Stimulated activated CD4-positive, alpha-beta T cell treated with anti-CD3 and anti-CD28 coated beads, TNF-alpha, amount 100 ng/mL, for 1 hour (primary cell): ENCODE measurements at regions not wholly inside any gene's neighbourhood (a gene's known extent, or its start where the extent isn't known, plus 50 kb on each side); places are given as distances from the start of the nearest gene placed in this dataset.

ENCODE experiments used
- DNase-seq, 3 donors: peaks; one replicate each; pipeline ENCODE4 v3.0.0-alpha.2; 2020; ENCODE audit warnings: low read depth in 3 of 3, low spot score in 1 of 3

DNA sequence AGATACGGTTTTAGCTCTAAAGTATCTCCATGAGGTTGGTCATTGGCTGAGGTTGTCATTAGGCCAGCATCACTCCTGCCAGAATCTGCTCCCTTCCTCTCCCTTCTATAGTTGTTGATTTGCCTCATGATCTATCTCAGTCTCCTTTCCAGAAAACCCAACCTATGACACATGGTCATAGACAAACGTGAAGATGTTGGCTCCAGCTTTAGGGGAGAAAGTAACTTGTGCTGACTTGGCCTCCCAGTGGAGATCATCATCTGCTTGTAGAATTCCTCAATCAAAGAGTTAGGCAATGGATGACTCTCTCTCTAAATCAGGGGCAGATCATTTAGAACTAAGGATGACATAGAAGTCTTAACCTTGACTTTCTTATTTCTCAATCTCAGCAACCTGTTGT lies 894.4 kb downstream of the TTLL7 start:
- no peak for DNase-seq

GRCh38 chr1:83103341-83103740 lies 895.6 kb downstream of the TTLL7 start:
- DNase-seq: no peak

- no peak for DNase-seq
Measured at GRCh38 chr1:83102630-83103071, 896.3 kb downstream of the TTLL7 start.

GRCh38 chr1:83101406-83101805 lies 897.5 kb downstream of the TTLL7 start:
- DNase-seq: no peak

DNA sequence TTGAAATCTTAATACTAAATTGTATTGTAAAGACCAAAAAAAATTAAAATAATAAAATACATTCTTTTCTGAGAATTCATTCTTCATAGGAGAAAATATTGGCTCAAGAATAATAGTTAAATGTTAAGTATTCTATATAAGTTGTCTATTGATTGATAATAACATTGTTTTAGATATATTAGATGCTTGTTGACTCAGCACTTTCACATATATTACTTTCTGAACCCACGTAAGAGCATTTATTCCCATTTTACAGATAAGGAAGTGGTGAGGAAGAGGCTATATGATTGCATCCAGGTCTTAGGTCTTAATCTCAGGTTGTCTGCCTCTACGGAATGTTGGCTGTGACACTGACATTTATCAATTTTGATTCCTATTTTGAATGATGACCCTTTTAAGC lies 898.8 kb downstream of the TTLL7 start:
- no peak for DNase-seq

GRCh38 chr1:83098791-83099190 lies 900.1 kb downstream of the TTLL7 start:
- no peak for DNase-seq

GRCh38 chr1:83098131-83098530 lies 900.8 kb downstream of the TTLL7 start:
- no peak for DNase-seq

- DNase-seq: no peak
Measured at GRCh38 chr1:83097715-83098114, 901.2 kb downstream of the TTLL7 start.

GRCh38 chr1:83095570-83095969 lies 903.4 kb downstream of the TTLL7 start:
- DNase-seq: no peak

GRCh38 chr1:83090195-83090594 lies 908.7 kb downstream of the TTLL7 start:
- no peak for DNase-seq

GRCh38 chr1:83087851-83088250 lies 911.1 kb downstream of the TTLL7 start:
- DNase-seq: no peak

DNA sequence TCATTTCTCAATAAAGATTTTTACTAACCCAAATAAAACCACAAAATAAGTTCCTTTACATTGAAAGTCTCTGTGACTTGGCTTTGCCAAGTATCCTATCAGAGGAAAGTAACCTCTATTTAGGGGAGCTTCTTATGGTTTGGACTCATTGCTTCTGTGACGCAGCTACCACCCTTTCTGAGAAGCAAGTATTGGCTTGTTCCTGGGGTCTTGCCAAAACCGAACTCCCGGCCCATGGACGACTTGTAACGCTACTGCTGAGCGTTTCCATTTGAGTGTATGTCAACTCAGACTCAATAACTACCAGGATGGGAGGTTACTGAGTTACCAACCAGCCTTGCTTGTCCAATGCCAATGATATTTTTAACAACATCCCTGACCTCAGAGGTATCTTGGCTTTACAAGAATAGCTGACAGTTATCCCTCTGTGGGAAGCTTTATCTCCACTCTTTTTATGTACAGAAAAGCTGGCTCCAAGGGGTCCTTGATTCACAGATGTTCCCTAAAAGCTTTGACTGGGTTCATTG lies 911.9 kb downstream of the TTLL7 start:
- no peak for DNase-seq

GRCh38 chr1:83086346-83086745 lies 912.6 kb downstream of the TTLL7 start:
- no peak for DNase-seq

GRCh38 chr1:83083589-83084224 lies 915.2 kb downstream of the TTLL7 start:
- no peak for DNase-seq

GRCh38 chr1:83077411-83077810 lies 921.5 kb downstream of the TTLL7 start:
- no peak for DNase-seq

- DNase-seq: no peak
Measured at GRCh38 chr1:83075107-83075506, 923.8 kb downstream of the TTLL7 start.

DNA sequence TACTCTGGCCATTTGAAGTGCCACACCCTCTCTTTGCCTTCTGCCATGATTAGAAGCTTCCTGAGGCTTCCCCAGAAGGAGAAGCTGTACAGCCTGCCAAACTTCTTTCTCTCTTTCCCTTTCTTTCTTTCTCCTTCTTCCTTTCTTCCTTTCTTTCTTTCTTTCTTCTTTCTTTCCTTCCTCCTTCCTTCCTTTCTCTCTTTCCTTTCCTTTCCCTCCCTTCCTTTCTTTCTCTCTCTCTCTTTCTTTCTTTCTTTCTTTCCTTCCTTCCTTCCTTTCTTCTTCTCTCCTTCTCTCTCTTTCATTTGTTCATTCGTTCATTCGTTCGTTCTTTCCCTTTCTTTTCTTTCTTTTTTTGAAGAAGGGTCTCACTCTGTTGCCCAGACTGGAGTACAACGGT lies 931.0 kb downstream of the TTLL7 start:
- DNase-seq: no peak

DNA sequence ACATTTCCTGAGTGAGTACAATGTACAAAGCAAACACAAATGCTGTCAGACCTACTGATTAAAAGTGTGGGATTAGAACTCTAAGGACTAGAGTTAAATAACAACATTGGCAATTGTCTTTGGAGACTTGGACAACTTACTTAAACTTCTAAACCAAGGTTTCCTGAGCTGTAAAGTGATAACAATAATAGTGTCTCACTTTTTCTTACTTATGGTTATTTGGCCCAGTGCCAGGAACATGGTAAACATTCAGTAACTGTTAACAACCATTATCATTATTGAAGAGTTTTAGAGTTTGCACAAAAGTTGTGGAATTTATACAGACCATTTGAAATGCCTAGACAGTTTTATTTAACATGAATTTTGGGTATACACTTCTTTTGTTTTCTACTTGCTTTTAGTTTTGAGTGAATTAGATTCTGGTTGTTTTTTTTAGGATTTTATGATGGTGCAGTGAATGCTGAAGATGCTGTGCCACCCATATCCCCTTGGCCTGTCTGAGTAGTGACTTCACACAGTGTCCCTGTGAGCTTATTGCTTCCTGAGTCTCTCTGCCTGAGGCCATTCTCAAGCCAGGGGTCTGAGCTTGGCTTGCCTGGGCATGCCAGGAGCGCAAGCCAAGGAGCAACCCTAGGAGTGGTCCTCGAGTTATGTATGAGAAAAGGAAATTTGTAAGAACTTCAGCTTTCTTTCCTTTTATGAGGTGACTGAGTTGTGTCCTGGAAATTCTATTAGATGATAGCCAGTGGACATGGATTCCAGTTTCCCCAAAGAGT lies 932.8 kb downstream of the TTLL7 start:
- DNase-seq: no peak

DNA sequence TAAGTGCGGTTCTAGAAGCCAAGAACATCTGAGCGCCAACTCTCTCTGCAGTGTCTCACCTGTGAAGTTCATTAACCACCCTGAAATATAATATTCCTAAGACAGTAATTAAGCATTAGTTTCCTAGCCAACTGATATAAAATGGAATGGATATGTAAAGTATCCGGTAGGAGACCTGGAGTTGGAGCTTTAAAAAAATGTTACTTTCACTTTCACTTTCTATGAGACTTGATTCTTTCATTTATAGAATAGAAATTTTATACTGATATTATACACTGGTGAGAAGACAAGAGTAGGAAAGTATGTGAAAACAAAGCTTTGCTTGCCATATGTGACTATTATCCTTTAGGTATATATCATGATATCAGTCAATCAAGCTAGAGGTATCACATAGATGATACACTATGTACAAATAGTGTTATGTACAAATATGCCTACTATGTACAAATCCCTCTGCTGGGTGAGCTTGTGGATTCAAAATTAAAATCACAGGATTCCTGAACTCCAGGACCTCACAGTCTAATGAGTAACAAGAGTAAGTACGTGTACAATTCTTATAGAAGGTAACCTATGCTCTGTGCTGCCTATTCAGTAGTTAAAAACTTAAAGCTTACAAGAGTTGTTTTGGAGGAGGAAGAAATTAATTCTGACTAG lies 934.2 kb downstream of the TTLL7 start:
- no peak for DNase-seq

DNA sequence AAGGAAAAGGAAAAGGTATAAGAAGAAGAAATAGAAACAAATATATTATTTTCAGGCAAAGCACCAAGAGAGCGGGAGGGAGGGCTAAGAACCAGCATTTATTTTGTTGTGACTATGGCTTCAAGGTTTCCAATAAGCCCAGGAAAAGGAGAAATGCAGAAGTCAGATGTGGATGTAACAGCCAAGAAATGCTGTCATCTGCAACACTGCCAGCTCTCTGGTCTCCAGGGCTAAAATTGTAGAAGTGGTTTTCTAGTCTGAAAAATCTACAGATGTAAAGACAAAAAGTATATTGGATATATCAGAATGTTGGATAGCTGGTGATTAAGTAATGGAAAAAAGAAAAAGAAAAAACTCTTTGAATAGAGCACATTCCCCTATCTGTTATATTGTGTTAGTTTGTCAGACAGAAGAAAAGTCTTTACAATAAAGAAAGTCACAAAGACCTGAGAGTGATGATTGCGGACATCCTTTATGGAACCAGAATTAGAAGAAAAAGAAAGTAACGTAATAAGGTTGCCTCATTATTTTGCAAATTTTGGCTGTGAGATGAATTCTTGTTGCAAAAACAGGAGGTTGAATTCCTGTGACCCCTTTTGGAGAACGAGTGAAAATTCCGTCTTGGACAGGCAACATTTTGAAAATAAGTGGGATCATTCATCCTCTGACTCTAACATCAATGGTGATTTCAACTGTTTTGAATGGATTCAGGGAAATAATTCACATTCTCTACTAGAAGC lies 938.1 kb downstream of the TTLL7 start:
- DNase-seq: no peak

DNA sequence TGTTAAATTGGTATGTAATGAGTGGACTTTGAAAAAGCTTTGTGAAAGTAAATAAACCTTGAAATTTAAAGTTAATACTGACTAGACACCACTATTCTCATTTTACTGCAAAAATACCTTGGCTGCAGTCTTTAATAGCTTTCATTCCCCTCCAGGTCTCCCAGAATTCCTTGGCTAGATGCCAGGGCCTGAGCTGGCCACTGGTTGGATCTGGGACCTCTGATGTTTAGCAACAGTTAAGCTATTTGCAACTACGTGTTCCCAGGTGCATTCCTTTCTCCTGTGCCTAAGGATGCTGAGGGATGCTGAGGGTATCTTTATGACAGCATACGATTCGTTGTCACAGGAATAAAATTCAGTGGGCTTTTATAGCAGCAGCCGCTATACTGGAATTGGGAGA lies 938.7 kb downstream of the TTLL7 start:
- DNase-seq: no peak
